Skeletal muscle satellite cell (primary cell): ENCODE measurements at regions not wholly inside any gene's neighbourhood (a gene's known extent, or its start where the extent isn't known, plus 50 kb on each side); places are given as distances from the start of the nearest gene placed in this dataset.

Experiments
- H3K27me3 ChIP-seq: 2 replicates; pipeline ENCODE4 v1.7.0; 2013; ENCODE audit warnings: low read length; ENCODE audit not compliant: control insufficient read depth, insufficient read depth
- H3K36me3 ChIP-seq: 2 replicates; pipeline ENCODE4 v1.7.0; 2013; ENCODE audit warnings: mild to moderate bottlenecking, control low read depth, low read length; ENCODE audit not compliant: insufficient read depth
- H3K4me1 ChIP-seq: 2 replicates; pipeline ENCODE4 v1.7.0; 2013; ENCODE audit warnings: low read length; ENCODE audit not compliant: control insufficient read depth, insufficient read depth
- H3K4me2 ChIP-seq: 2 replicates; pipeline ENCODE4 v1.7.0; 2013; ENCODE audit warnings: mild to moderate bottlenecking, low read length
- H3K4me3 ChIP-seq: 2 replicates; pipeline ENCODE4 v1.7.0; 2013; ENCODE audit warnings: low read length
- H3K9ac ChIP-seq: 2 replicates; pipeline ENCODE4 v1.7.0; 2013; ENCODE audit warnings: mild to moderate bottlenecking, low read depth, low read length, moderate library complexity
- H3K9me3 ChIP-seq: replicated peaks from 2 replicates; pipeline ENCODE4 v1.7.0; 2013; ENCODE audit warnings: mild to moderate bottlenecking, control low read depth, low read length

- H3K4me1 ChIP-seq = no peaks in the 10 kb centered on the region
- no peaks in the 10 kb centered on the region for H3K36me3 ChIP-seq
- no peaks in the 10 kb centered on the region for H3K9me3 ChIP-seq
- H3K9ac ChIP-seq = no peak overlapping the region
- H3K4me3 ChIP-seq = no peak overlapping the region
- no peak overlapping the region for H3K4me2 ChIP-seq
- H3K27me3 ChIP-seq = no peaks in the 10 kb centered on the region
Observed at GRCh38 chr4:20412072-20412471, 160.4 kb downstream of the SLIT2 start.

GRCh38 chr4:20416800-20417199 lies 165.1 kb downstream of the SLIT2 start:
- no peak overlapping the region for H3K4me2 ChIP-seq
- H3K4me3 ChIP-seq = no peak overlapping the region
- no peak overlapping the region for H3K9ac ChIP-seq
- peaks cover 9% of the 10 kb centered on the region for H3K4me1 ChIP-seq
- H3K36me3 ChIP-seq = no peaks in the 10 kb centered on the region
- H3K9me3 ChIP-seq = no peaks in the 10 kb centered on the region
- no peaks in the 10 kb centered on the region for H3K27me3 ChIP-seq

GRCh38 chr4:20418861-20419451 lies 167.3 kb downstream of the SLIT2 start:
- peak overlapping the region; percentile 67 for H3K4me3 ChIP-seq
- peak overlapping the region; percentile 88 for H3K4me2 ChIP-seq
- peak overlapping the region; percentile 79 for H3K9ac ChIP-seq
- H3K4me1 ChIP-seq = peaks cover 13% of the 10 kb centered on the region
- no peaks in the 10 kb centered on the region for H3K9me3 ChIP-seq
- no peaks in the 10 kb centered on the region for H3K27me3 ChIP-seq
- H3K36me3 ChIP-seq = no peaks in the 10 kb centered on the region

- no peaks in the 10 kb centered on the region for H3K9me3 ChIP-seq
- no peak overlapping the region for H3K9ac ChIP-seq
- H3K4me3 ChIP-seq = no peak overlapping the region
- H3K4me1 ChIP-seq = peaks cover 13% of the 10 kb centered on the region
- no peak overlapping the region for H3K4me2 ChIP-seq
- no peaks in the 10 kb centered on the region for H3K36me3 ChIP-seq
- no peaks in the 10 kb centered on the region for H3K27me3 ChIP-seq
Observed at GRCh38 chr4:20420916-20421602, 169.4 kb downstream of the SLIT2 start.

- no peaks in the 10 kb centered on the region for H3K36me3 ChIP-seq
- no peak overlapping the region for H3K4me2 ChIP-seq
- no peak overlapping the region for H3K9ac ChIP-seq
- no peaks in the 10 kb centered on the region for H3K9me3 ChIP-seq
- no peaks in the 10 kb centered on the region for H3K27me3 ChIP-seq
- H3K4me3 ChIP-seq = no peak overlapping the region
- peaks cover 13% of the 10 kb centered on the region for H3K4me1 ChIP-seq
Observed at GRCh38 chr4:20421603-20421985, 169.9 kb downstream of the SLIT2 start.

GRCh38 chr4:20422398-20422797 lies 170.7 kb downstream of the SLIT2 start:
- Histone ChIP-seq H3K27me3 (no peaks in the 10 kb centered on the region), H3K9me3 (no peaks in the 10 kb centered on the region), H3K36me3 (no peaks in the 10 kb centered on the region), H3K9ac (no peak overlapping the region), H3K4me1 (peaks cover 13% of the 10 kb centered on the region), H3K4me2 (no peak overlapping the region), H3K4me3 (no peak overlapping the region)

- no peak overlapping the region for H3K4me3 ChIP-seq
- no peak overlapping the region for H3K9ac ChIP-seq
- H3K4me1 ChIP-seq = peaks cover 13% of the 10 kb centered on the region
- no peak overlapping the region for H3K4me2 ChIP-seq
- H3K36me3 ChIP-seq = no peaks in the 10 kb centered on the region
- no peaks in the 10 kb centered on the region for H3K9me3 ChIP-seq
- no peaks in the 10 kb centered on the region for H3K27me3 ChIP-seq
Observed at GRCh38 chr4:20423420-20423819, 171.7 kb downstream of the SLIT2 start.

GRCh38 chr4:20426028-20426427 lies 174.3 kb downstream of the SLIT2 start:
- peaks cover 21% of the 10 kb centered on the region for H3K4me1 ChIP-seq
- H3K4me2 ChIP-seq = no peak overlapping the region
- no peaks in the 10 kb centered on the region for H3K27me3 ChIP-seq
- H3K9me3 ChIP-seq = no peaks in the 10 kb centered on the region
- no peak overlapping the region for H3K9ac ChIP-seq
- H3K4me3 ChIP-seq = no peak overlapping the region
- no peaks in the 10 kb centered on the region for H3K36me3 ChIP-seq

GRCh38 chr4:20428436-20429160 lies 176.9 kb downstream of the SLIT2 start:
- Histone ChIP-seq H3K27me3 (no peaks in the 10 kb centered on the region), H3K9me3 (no peaks in the 10 kb centered on the region), H3K36me3 (no peaks in the 10 kb centered on the region), H3K4me3 (no peak overlapping the region), H3K4me1 (peaks cover 29% of the 10 kb centered on the region), H3K4me2 (no peak overlapping the region), H3K9ac (no peak overlapping the region)

- Histone ChIP-seq H3K36me3 (no peaks in the 10 kb centered on the region), H3K4me3 (no peak overlapping the region), H3K9ac (no peak overlapping the region), H3K9me3 (no peaks in the 10 kb centered on the region), H3K27me3 (no peaks in the 10 kb centered on the region), H3K4me1 (peaks cover 29% of the 10 kb centered on the region), H3K4me2 (no peak overlapping the region)
Observed at GRCh38 chr4:20430259-20430941, 178.7 kb downstream of the SLIT2 start.

GRCh38 chr4:20431543-20431951 lies 179.8 kb downstream of the SLIT2 start:
- H3K9ac ChIP-seq = peak overlapping the region; percentile 46
- peaks cover 29% of the 10 kb centered on the region for H3K4me1 ChIP-seq
- H3K4me3 ChIP-seq = peak overlapping the region; percentile 33
- H3K36me3 ChIP-seq = no peaks in the 10 kb centered on the region
- H3K27me3 ChIP-seq = no peaks in the 10 kb centered on the region
- H3K4me2 ChIP-seq = peak overlapping the region; percentile 73
- no peaks in the 10 kb centered on the region for H3K9me3 ChIP-seq
